Urinary bladder (tissue), 3 donors: ENCODE measurements at regions not wholly inside any gene's neighbourhood (a gene's known extent, or its start where the extent isn't known, plus 50 kb on each side); places are given as distances from the start of the nearest gene placed in this dataset.

Experiments
- DNase-seq: peaks from one replicate; pipeline ENCODE4 v3.0.0-alpha.2; 2015; ENCODE audit errors: extremely low spot score
- H3K27ac ChIP-seq: one replicate; pipeline ENCODE4 v1.5.1; 2013; ENCODE audit warnings: low read depth, mild to moderate bottlenecking, moderate library complexity
- H3K36me3 ChIP-seq: one replicate; pipeline ENCODE4 v1.6.1; 2013; ENCODE audit warnings: mild to moderate bottlenecking, moderate library complexity; ENCODE audit not compliant: insufficient read depth
- H3K4me1 ChIP-seq: one replicate; pipeline ENCODE4 v1.6.1; 2013; ENCODE audit warnings: mild to moderate bottlenecking, moderate library complexity; ENCODE audit not compliant: insufficient read depth
- H3K4me3 ChIP-seq: one replicate; pipeline ENCODE4 v1.5.1; 2013; ENCODE audit warnings: low read depth, low read length
- WGBS: extraction: QIAGEN DNeasy Blood & Tissue Kit; methylation state at CpG from one replicate; pipeline ENCODE4 v1.1.7; 2013; 5-methylcytosine and 5-hydroxymethylcytosine counted together
- donor health status: healthy with polysubstance abuse.
- donor health status: healthy.

GRCh38 chr1:87451229-87451920 lies 122.7 kb downstream of the LMO4 start:
- Histone ChIP-seq H3K4me1 (no peaks in the 10 kb centered on the region), H3K36me3 (no peaks in the 10 kb centered on the region), H3K4me3 (no peak overlapping the region), H3K27ac (no peak overlapping the region)
- no peak for DNase-seq
- WGBS, result 84% methylated on average over 5 of the region's 5 CpGs

DNA sequence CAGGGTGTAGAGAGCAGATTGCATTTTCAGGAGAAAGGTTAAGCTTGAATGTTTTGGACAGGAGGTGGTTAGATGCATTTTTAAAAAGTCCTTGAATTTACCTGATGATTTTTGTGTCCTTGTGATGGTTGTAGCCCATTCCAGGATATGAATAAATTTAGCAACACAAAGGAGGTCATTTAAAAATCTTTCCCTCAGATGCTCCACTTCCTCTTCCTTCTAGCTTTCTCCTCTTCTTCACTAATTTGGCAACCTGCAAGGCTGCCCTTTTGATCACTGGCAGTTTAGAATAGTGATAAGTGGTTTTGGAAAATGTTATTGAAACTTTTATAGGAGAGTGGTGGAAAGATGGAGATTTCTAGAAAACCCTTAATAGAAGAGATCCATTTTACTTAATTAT lies 124.0 kb downstream of the LMO4 start:
- Histone ChIP-seq H3K4me3 (no peak overlapping the region), H3K36me3 (no peaks in the 10 kb centered on the region), H3K4me1 (no peaks in the 10 kb centered on the region), H3K27ac (no peak overlapping the region)
- no peak for DNase-seq

- DNase-seq, result no peak
- 40% methylated on average over 1 of the region's 2 CpGs for WGBS
- Histone ChIP-seq H3K4me1 (no peaks in the 10 kb centered on the region), H3K27ac (no peak overlapping the region), H3K4me3 (no peak overlapping the region), H3K36me3 (no peaks in the 10 kb centered on the region)
These were observed 128.7 kb downstream of the LMO4 start for GRCh38 chr1:87457408-87457807.

DNA sequence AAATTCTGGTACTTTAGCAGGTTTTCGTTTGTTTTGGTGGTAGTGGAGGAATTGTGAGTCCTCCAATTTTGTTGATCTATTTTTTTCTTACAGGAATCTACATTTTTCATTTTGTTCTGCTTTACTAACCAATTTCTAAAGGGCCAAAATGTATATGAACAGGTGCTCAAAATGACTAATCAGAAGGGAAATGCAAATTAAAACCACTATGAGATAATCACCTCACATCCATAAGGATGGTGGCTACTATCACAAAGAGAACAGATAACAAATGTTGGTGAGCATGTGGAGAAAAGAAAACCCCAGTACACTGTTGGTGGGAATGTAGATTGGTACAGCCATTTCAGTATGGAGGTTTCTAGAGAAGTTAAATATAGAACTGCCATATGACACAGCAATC lies 134.2 kb downstream of the LMO4 start:
- no peak overlapping the region for H3K27ac ChIP-seq
- H3K4me3 ChIP-seq, result no peak overlapping the region
- 92% methylated on average over 1 of the region's 1 CpG for WGBS
- H3K4me1 ChIP-seq, result no peaks in the 10 kb centered on the region
- no peaks in the 10 kb centered on the region for H3K36me3 ChIP-seq
- no peak for DNase-seq

DNA sequence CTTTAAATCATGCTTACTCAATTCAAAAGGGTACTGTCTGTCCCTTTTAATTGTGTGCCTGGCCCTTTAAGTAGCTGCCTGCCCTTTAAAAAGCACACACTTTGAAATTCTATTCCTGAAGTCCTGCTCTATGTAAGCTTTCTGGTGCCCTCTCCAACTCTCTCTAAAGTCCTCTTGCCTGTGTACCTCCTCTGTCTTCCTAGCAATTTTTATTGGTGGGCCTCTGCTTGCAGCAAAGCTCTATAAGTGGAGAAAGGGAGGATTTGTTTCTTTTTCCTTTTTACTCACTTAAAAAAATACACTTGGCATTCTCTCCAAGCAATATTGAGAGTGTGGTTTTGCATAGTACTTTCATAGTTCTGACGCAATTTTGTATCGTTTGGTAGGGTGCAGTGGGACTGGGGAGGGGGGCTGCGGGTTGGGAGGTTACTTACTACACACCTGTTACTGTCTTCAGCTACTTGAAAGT lies 135.4 kb downstream of the LMO4 start:
- DNase-seq, result no peak
- H3K4me3 ChIP-seq, result no peak overlapping the region
- no peaks in the 10 kb centered on the region for H3K36me3 ChIP-seq
- H3K27ac ChIP-seq, result no peak overlapping the region
- H3K4me1 ChIP-seq, result no peaks in the 10 kb centered on the region
- WGBS, result 41% methylated on average over 3 of the region's 3 CpGs

DNA sequence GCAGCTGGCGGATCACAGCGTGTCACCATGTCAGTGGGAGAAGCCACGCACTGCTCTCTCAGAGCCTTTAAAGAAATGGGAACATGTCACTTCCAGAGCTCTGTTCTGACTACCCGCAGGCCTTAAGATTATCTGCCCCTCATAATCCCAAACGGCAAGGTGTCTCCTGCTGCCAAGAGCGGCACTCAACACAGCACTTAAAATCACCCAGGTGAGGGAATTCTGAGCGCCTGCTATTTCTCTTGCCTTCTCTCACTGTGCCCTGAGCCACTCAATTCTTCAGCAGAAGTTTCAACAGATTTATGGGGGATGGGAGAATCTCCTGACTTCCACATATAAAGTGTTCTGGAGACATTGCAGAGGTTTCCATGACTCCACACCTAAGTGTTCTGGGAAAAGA lies 137.9 kb downstream of the LMO4 start:
- WGBS, result 82% methylated on average over 7 of the region's 7 CpGs
- DNase-seq, result no peak
- Histone ChIP-seq H3K36me3 (no peaks in the 10 kb centered on the region), H3K4me3 (no peak overlapping the region), H3K4me1 (no peaks in the 10 kb centered on the region), H3K27ac (no peak overlapping the region)

- H3K36me3 ChIP-seq, result no peaks in the 10 kb centered on the region
- H3K4me3 ChIP-seq, result no peak overlapping the region
- no peak overlapping the region for H3K27ac ChIP-seq
- H3K4me1 ChIP-seq, result no peaks in the 10 kb centered on the region
- DNase-seq, result no peak
- 86% methylated on average over 4 of the region's 4 CpGs for WGBS
These were observed 144.0 kb downstream of the LMO4 start for GRCh38 chr1:87472716-87473115.

- Histone ChIP-seq H3K36me3 (no peaks in the 10 kb centered on the region), H3K27ac (no peak overlapping the region), H3K4me3 (no peak overlapping the region), H3K4me1 (no peaks in the 10 kb centered on the region)
- DNase-seq, result no peak
- WGBS, result 81% methylated on average over 2 of the region's 2 CpGs
These were observed 144.6 kb downstream of the LMO4 start for GRCh38 chr1:87473203-87473661.

GRCh38 chr1:87474098-87474497 lies 145.4 kb downstream of the LMO4 start:
- no peak overlapping the region for H3K4me3 ChIP-seq
- no peak for DNase-seq
- H3K4me1 ChIP-seq, result no peaks in the 10 kb centered on the region
- 76% methylated on average over 5 of the region's 5 CpGs for WGBS
- no peaks in the 10 kb centered on the region for H3K36me3 ChIP-seq
- H3K27ac ChIP-seq, result no peak overlapping the region

DNA sequence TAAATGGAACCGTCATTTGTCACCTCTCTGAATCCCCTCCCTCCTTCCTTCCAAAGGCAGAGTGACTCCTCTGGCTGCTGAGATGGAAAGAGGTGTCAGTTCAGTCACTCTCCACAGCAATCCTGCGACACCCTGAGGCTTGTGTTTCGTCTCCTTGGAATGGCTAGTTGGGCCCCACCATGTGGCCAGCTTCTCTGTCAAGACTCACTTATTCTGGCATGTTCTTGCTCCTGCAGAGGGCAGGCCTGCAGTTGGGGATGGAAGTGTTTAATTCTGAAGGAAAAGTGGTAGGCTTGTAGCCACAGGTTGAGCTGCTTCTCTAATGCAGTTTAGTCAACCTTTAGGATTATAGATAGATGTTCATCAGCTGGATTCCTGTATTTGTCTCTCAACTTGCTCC lies 149.6 kb downstream of the LMO4 start:
- Histone ChIP-seq H3K4me3 (no peak overlapping the region), H3K36me3 (no peaks in the 10 kb centered on the region), H3K4me1 (no peaks in the 10 kb centered on the region), H3K27ac (no peak overlapping the region)
- no peak for DNase-seq
- 74% methylated on average over 3 of the region's 3 CpGs for WGBS

GRCh38 chr1:87495147-87495546 lies 166.5 kb downstream of the LMO4 start:
- DNase-seq, result no peak
- H3K36me3 ChIP-seq, result no peaks in the 10 kb centered on the region
- WGBS, result 98% methylated on average over 3 of the region's 3 CpGs
- H3K4me3 ChIP-seq, result no peak overlapping the region
- no peaks in the 10 kb centered on the region for H3K4me1 ChIP-seq
- H3K27ac ChIP-seq, result no peak overlapping the region

- Histone ChIP-seq H3K27ac (no peak overlapping the region), H3K4me1 (no peaks in the 10 kb centered on the region), H3K4me3 (no peak overlapping the region), H3K36me3 (no peaks in the 10 kb centered on the region)
- WGBS, result 94% methylated on average over 6 of the region's 6 CpGs
- DNase-seq, result no peak
These were observed 167.2 kb downstream of the LMO4 start for GRCh38 chr1:87495870-87496269.

GRCh38 chr1:87497380-87498203 lies 168.9 kb downstream of the LMO4 start:
- H3K27ac ChIP-seq, result no peak overlapping the region
- no peaks in the 10 kb centered on the region for H3K36me3 ChIP-seq
- H3K4me3 ChIP-seq, result no peak overlapping the region
- DNase-seq, result no peak
- no peaks in the 10 kb centered on the region for H3K4me1 ChIP-seq
- 47% methylated on average over 1 of the region's 1 CpG for WGBS

GRCh38 chr1:87501738-87502137 lies 173.1 kb downstream of the LMO4 start:
- Histone ChIP-seq H3K4me3 (no peak overlapping the region), H3K4me1 (no peaks in the 10 kb centered on the region), H3K27ac (no peak overlapping the region), H3K36me3 (no peaks in the 10 kb centered on the region)
- no peak for DNase-seq
- 69% methylated on average over 2 of the region's 2 CpGs for WGBS
